ENCODE measurements at regions not wholly inside any gene's neighbourhood (a gene's known extent, or its start where the extent isn't known, plus 50 kb on each side); places are given as distances from the start of the nearest gene placed in this dataset.

DNA sequence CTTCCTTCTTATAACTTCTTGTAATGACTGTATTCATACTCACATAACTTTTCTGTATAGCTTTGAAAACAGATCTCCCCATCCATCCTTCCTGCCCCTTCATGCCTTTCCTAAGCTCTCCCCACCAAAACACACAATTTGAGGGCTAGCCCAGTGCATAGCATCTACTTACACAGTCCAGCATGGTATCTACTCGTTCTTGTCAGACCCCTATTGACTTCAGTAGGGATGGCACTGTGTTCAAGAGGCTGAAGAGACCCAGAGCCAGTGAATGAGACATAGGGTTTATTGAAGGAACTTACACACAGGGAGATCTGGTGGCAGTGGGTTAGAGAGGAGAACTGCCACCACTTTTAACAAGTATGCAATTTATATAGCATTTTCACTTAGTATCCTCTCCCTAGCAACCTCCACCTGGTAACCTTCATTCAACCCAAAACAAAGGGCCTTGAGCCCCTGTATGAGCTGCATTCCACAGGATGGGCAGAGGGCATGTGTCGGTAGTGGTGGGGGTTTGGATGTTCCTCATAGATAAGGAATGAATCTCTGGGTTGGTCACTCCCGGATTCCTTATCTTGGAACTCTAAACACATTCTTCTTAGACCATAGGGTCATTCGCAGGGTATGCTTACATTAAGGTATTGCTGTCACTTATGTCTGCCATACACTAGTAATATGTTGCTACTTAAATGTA, 64.9 kb upstream of the GNG12 start:
- DNase-seq: no peak

DNA sequence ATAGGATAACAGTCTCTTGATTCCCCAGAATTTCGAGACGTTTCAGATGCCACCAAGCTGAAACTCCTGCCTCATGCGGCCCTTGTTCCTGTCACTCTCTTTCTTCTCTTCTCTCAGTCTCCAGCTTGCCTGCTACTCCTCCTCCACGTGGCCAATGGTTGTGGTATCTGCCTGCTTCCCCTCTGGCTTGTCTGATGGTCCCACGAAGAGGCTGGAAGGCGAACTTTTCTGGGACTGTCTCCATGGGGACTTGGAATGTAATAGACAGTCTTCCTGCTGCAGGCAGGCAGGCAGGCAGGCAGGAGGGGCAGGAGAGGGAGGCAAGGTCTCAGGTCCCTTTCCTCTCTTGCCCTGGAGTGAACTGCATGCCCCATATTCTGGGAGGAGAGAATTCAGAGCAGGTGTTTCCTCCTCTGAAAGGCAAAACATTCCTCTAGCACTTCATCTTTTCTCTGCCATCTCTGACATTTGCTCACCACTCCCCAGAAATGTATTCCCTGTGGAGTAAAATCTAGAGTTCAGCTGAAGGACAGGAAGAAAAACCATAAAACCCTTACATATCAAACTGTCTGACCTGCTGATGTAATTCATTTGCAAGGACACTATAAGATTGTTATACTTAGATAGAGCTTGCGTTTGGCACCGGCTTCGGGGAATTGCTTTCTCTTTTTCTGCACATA, 64.1 kb upstream of the GNG12 start:
- no peak for DNase-seq

DNA sequence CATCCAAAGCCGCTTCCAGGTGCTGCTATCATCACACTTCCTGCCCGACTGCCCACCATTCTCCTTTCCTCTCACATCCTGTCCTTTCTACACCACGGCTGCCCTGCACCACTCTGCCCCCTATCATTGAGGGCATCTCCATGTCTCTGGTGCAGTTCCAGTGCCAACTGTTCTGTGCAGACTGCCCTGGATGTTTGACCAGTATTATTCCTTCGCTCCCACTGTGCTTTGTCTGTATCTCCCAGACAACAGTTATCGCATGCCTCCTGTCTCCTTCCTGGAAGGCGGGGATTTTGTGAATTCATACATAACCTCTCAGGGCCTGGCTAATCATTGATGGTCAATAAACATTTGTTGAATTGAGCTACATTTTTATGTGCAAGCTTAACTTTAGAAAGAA, 63.6 kb upstream of the GNG12 start:
- DNase-seq: no peak

DNA sequence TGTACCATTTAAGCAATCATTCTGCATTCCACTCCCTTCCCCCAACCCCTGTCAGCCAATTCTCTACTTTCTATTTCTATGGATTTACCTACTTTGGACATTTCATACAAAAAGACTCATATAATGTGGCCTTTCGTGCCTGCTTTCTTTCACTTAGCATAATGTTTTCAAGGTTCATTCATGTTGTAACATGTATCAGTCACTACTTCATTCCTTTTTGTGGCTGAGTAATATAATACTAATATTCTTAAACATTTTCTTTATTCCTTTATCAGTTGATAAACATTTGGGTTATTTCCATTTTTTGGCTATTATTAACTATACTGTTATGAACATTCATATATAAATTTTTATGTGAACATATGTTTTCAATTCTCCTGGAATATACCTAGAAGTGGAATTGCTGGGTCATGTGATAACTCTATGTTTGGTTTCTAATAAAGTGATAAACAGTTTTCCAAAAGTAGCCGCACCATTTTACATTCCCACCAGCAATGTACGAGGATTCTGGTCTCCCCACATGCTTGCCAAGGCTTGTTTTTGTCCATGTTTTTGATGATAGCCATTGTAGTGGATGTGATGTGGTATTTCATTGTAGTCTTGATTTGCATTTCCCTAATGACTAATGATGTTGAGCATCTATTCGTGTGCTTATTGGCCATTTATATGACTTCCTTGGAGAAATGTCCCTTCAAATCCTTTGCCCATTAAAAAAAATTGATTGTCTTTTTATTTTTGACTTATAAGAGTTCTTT, 61.9 kb upstream of the GNG12 start:
- no peak for DNase-seq

DNA sequence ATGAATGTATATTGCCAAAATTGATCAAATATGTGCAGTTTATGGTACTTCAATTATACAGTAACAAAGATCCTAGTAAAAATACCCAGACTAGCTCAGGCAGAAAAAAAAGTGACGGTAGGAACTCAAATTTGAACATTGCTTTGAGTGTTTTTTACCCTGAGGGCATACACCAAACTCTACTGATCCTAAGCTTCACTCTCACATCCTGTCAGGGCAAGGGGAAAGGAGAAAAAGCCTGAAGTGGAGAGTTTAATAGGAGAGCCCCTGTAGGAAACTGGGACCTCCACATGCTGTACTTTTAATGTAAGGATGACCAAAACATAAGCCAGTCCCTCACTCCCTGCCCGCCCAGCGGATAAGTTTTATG, 59.8 kb upstream of the GNG12 start:
- DNase-seq: no peak

DNA sequence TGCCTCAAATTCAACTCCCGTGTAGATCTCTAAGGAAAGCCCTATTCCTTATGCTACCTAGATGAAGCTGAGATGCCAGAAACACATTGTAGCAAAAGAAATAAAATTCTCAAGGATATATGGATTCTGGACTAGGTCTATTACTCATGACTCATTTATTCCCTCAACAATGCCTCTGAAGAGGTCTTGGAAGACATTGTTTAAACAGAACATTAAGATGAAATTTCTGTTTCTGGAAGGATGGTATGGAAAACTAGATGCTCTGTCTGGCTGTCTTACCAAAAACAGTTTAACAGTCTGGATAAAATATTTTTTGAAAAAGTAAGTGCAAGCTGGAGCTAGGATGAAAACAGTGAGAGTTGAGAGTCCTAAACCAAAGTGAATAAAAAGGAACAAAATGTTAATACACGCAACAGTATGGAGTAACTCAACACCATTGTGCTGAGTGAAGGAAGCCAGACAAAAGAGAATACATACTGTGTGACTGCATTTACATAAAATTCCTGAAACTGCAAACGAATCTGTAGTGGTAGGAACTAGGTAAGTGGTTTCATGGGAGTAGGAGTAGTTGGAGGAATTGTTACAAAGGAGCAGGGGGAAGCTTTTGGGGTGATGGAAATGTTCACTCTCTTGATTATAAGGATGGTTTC, 59.3 kb upstream of the GNG12 start:
- no peak for DNase-seq

DNA sequence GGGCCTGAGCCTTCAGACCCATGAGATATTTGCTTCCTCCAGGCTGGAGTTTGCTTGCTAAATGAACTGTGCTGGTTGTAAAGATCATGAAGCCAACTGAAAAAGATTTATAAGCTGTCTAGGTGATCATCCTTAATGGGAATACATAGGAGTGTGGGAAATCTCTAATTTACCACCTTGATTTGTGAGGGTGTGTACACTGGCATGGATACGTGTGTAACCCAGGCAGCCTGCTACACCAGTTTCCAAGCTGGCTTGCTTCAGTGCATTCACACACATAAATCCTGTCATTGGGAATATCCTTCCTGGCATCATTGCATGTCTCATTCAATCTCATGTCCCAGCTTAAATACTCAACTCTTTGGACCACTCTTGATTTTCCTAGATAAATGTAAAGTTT, 57.6 kb upstream of the GNG12 start:
- no peak for DNase-seq

DNA sequence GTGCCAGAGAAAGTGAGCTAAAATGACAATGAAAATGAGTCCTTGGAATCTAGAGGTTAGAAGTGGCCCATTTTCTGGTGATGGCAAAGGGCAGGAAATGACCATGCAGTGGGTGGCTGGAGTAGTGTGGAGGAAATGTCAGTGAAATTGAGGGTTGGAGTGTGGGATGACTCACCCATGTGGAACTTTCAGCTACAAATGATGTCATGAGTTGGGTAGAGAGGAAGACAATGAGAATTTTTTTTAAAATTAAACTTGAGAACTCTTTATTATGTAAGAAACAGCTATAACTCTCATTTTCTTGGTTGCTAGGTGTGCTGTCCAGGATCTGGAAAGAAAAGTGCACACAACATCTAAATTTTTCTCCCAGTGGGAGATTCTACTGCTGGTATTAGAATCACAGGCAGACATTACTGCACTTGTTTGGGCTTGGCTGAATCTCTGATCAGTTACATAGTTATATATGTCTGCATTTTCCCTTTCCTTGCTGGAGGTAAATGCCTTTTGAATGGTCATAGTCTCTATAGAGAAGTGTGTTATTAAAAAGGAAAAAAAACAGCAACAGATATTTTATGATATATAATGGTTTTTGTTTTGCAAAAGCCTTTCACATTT, 56.8 kb upstream of the GNG12 start:
- DNase-seq: peak; percentile 23

DNA sequence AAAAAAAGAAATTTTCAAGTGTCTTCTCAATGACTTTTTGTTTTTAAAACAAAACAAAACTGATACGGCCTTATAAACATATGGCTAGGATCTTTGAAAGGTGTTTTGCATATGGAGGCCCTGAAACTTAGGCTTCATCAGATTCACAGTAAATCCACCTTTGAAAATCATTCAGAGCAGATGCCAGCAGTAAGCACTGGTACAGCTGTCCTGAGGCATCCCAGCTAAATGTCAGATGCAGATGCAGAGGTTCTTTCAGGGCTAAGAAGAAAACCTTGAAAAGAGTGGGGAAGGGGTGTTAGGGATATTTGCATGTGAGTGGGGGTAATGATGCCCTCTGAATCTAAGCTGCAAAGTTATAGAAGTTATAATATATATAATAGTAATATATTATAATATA, 56.2 kb upstream of the GNG12 start:
- DNase-seq: no peak

DNA sequence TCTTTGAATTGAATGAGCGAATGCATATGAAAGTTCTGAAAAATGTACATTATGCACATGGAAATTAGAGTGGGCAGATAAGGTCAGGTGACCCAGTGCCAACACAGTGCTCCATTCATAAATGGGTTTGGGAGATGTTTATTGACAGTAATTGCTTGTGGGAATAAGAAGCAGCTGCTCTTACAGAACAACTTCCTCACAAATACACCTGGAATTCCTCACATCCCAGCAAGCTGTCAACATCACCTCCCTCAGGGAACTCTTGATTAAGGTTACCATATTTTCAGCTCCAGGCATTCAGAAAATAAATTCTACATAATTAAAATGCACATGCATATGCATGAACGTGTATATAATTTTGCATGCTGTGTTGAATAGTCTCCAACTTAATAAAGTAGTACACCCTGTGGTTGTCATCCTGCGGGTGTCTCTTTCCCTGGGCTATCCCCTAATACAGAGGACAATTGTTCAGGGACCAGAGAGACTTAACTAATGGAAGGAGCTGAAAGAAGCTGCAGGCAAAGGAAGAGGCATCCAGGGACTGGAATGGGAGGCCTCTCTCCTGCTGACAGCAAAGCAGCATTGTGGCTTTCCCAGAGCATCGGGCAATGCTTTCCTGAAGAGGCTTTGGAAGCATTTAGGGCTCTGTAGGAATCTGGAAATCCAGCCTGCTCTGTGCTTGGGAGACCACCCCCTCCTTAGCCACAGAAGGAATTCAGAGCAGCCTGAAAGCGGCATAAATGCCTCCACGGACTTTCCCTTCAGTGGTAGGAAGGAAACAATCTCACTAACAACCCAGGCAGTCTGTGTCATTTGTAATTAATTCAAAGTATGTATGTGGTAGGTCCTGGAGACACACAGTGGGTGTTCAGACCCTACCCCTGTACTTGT, 55.2 kb upstream of the GNG12 start:
- DNase-seq: no peak

DNA sequence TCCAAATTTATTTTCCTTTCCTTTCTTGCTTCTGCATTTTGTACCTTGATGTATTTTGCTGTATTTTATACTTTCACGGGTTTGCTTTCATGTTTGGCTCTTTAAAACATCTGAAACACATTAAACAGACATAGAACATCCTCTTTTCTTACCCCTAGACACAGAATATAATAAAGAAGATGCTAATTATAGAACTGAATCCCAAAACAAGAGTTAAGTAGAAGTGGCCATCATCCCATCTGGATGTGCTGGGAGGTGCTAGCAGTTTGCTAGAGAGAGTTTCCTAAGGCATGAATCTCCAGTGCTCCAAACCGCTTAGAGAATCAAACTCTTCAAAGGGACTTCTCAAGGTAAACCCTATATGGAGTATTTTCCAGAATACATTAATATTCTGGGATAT, 53.9 kb upstream of the GNG12 start:
- DNase-seq: no peak

DNA sequence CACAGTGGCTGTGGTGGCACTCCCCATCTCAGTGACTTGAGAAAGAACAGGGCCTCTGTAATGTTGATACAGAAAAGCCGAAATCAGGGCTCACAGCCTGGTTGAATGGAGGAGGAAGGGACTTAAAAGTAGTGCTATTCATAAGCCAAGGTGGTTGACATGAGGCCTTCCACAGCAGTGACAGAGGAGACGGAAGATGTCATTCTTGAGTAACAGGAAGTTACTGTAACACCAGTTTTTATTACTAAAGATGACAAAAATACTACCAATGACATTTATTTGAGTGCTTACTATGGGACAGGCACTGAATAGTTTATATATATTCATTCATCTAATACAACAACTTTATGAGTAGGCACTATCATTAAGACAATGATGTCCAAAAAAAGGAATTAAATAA, 52.8 kb upstream of the GNG12 start:
- no peak for DNase-seq

DNA sequence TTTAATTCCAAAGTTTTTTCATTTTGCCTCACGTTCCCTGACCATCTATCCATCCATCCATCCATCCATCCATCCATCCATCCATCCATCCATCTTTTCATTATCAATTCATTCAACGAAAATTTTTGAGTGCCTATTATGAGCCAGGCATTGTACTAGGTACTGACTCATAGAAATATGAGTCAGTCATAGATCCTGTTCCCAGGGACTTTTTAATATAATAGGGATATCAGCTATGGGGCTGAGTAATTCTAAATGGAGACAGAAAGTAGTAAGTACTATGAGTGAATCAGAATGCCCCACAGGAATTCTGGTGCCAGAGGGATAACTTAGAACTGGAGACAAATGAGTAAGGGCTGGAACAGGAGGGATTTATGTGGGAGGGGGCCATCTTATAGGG, 49.8 kb upstream of the GNG12 start:
- DNase-seq: peak; percentile 20

All from T1000 (cell line).